NCI-H2227 treated with DMSO at 0.1 percent for 48 hours (cell line): ENCODE measurements at regions not wholly inside any gene's neighbourhood (a gene's known extent, or its start where the extent isn't known, plus 50 kb on each side); places are given as distances from the start of the nearest gene placed in this dataset.

ENCODE experiments used
- DNase-seq: peaks from one replicate; lab custom pipeline; 2025; lab: John Stamatoyannopoulos, UW

GRCh38 chr1:58310469-58310868, 236.1 kb downstream of the OMA1 start:
- DNase-seq, result no peak

- DNase-seq, result no peak
Observed at GRCh38 chr1:58308206-58308605, 238.3 kb downstream of the OMA1 start.

GRCh38 chr1:58307431-58307830, 239.1 kb downstream of the OMA1 start:
- DNase-seq, result no peak

GRCh38 chr1:58305622-58306021, 240.9 kb downstream of the OMA1 start:
- no peak for DNase-seq

GRCh38 chr1:58304346-58304975, 242.1 kb downstream of the OMA1 start:
- DNase-seq, result no peak

- no peak for DNase-seq
Observed at GRCh38 chr1:58303841-58304240, 242.7 kb downstream of the OMA1 start.

GRCh38 chr1:58293388-58293787, 253.1 kb downstream of the OMA1 start:
- no peak for DNase-seq

- no peak for DNase-seq
Observed at GRCh38 chr1:58290685-58291372, 255.7 kb downstream of the OMA1 start.

GRCh38 chr1:58288624-58289142, 257.8 kb downstream of the OMA1 start:
- no peak for DNase-seq

- no peak for DNase-seq
Observed at GRCh38 chr1:58287894-58288623, 258.5 kb downstream of the OMA1 start.

- DNase-seq, result no peak
Observed at GRCh38 chr1:58284225-58284510, 262.4 kb downstream of the OMA1 start.

GRCh38 chr1:58283388-58284224, 262.9 kb downstream of the OMA1 start:
- DNase-seq, result no peak

- DNase-seq, result no peak
Observed at GRCh38 chr1:58282623-58283387, 263.7 kb downstream of the OMA1 start.

GRCh38 chr1:58266242-58266641, 280.3 kb downstream of the OMA1 start:
- no peak for DNase-seq

- DNase-seq, result no peak
Observed at GRCh38 chr1:58264462-58264861, 282.1 kb downstream of the OMA1 start.

- no peak for DNase-seq
Observed at GRCh38 chr1:58262702-58263101, 283.8 kb downstream of the OMA1 start.

GRCh38 chr1:58258082-58258481, 288.4 kb downstream of the OMA1 start:
- DNase-seq, result no peak

- no peak for DNase-seq
Observed at GRCh38 chr1:58257003-58257402, 289.5 kb downstream of the OMA1 start.

GRCh38 chr1:58256546-58256945, 290.0 kb downstream of the OMA1 start:
- DNase-seq, result no peak

- no peak for DNase-seq
Observed at GRCh38 chr1:58256041-58256440, 290.5 kb downstream of the OMA1 start.

- no peak for DNase-seq
Observed at GRCh38 chr1:58255192-58255591, 291.3 kb downstream of the OMA1 start.
